Adrenal gland (tissue), 5 donors: ENCODE measurements at regions not wholly inside any gene's neighbourhood (a gene's known extent, or its start where the extent isn't known, plus 50 kb on each side); places are given as distances from the start of the nearest gene placed in this dataset.

Source experiments
- POLR2A ChIP-seq, 2 donors: fragments of 450-650 bp; IDR thresholded peaks; one replicate each; pipeline ENCODE4 v1.6.1; 2017; ENCODE audit warnings: antibody characterized with exemption in 2 of 2, mild to moderate bottlenecking in 2 of 2, moderate library complexity in 1 of 2
- TF ChIP-seq, protein P1 (sequence below), 6 experiments: fragments of 450-650 bp in 4 of 6; fragments of 200-600 bp in 2 of 6; sonication (generic) in 1 of 6; IDR thresholded peaks; 1 replicate in 5 of 6; 2 replicates in 1 of 6; pipeline versions ENCODE4 v1.5.1 to v1.8.0; 2016 to 2021; ENCODE audit warnings: antibody characterized with exemption in 6 of 6, mild to moderate bottlenecking in 2 of 6, moderate library complexity in 1 of 6
- donor health status: DM: no; HTN: no; CAD: no.

- TF ChIP-seq, protein P1, sequence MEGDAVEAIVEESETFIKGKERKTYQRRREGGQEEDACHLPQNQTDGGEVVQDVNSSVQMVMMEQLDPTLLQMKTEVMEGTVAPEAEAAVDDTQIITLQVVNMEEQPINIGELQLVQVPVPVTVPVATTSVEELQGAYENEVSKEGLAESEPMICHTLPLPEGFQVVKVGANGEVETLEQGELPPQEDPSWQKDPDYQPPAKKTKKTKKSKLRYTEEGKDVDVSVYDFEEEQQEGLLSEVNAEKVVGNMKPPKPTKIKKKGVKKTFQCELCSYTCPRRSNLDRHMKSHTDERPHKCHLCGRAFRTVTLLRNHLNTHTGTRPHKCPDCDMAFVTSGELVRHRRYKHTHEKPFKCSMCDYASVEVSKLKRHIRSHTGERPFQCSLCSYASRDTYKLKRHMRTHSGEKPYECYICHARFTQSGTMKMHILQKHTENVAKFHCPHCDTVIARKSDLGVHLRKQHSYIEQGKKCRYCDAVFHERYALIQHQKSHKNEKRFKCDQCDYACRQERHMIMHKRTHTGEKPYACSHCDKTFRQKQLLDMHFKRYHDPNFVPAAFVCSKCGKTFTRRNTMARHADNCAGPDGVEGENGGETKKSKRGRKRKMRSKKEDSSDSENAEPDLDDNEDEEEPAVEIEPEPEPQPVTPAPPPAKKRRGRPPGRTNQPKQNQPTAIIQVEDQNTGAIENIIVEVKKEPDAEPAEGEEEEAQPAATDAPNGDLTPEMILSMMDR (IDR thresholded peaks at IDR 0.05) = no peak
- TF ChIP-seq POLR2A (IDR thresholded peaks at IDR 0.05) = no peak
These were observed 542.3 kb upstream of the JARID2 start for GRCh38 chr6:14703586-14703985.
